ENCODE measurements at regions not wholly inside any gene's neighbourhood (a gene's known extent, or its start where the extent isn't known, plus 50 kb on each side); places are given as distances from the start of the nearest gene placed in this dataset.
"Not testable (repeated sequence)": the region's sequence is repeated elsewhere in the genome, so short reads cannot be mapped to it uniquely, and the experiment has no call there.

- no peak for DNase-seq
These were observed 206.2 kb upstream of the SSTR1 start for GRCh38 chr14:38001501-38001900.

- DNase-seq = no peak
These were observed 203.7 kb upstream of the SSTR1 start for GRCh38 chr14:38003746-38004609.

GRCh38 chr14:38004610-38004879 is 203.2 kb upstream of the SSTR1 start:
- no peak for DNase-seq

GRCh38 chr14:38011156-38011555 is 196.5 kb upstream of the SSTR1 start:
- not testable (repeated sequence) for DNase-seq

- no peak for DNase-seq
These were observed 195.6 kb upstream of the SSTR1 start for GRCh38 chr14:38012056-38012455.

GRCh38 chr14:38016497-38016896 is 191.2 kb upstream of the SSTR1 start:
- no peak for DNase-seq

- no peak for DNase-seq
These were observed 185.8 kb upstream of the SSTR1 start for GRCh38 chr14:38021861-38022260.

GRCh38 chr14:38022775-38023174 is 184.9 kb upstream of the SSTR1 start:
- DNase-seq = no peak

- no peak for DNase-seq
These were observed 169.5 kb upstream of the SSTR1 start for GRCh38 chr14:38038171-38038570.

- no peak for DNase-seq
These were observed 168.7 kb upstream of the SSTR1 start for GRCh38 chr14:38038986-38039385.

- DNase-seq = no peak
These were observed 168.2 kb upstream of the SSTR1 start for GRCh38 chr14:38039496-38039895.

- no peak for DNase-seq
These were observed 167.3 kb upstream of the SSTR1 start for GRCh38 chr14:38040411-38040810.

GRCh38 chr14:38042322-38042721 is 165.4 kb upstream of the SSTR1 start:
- DNase-seq = no peak

GRCh38 chr14:38044710-38045109 is 163.0 kb upstream of the SSTR1 start:
- peak; percentile 9 for DNase-seq

- DNase-seq = no peak
These were observed 162.2 kb upstream of the SSTR1 start for GRCh38 chr14:38045461-38045860.

GRCh38 chr14:38046160-38046559 is 161.5 kb upstream of the SSTR1 start:
- DNase-seq = no peak

- no peak for DNase-seq
These were observed 160.4 kb upstream of the SSTR1 start for GRCh38 chr14:38047195-38047902.

- no peak for DNase-seq
These were observed 154.0 kb upstream of the SSTR1 start for GRCh38 chr14:38053666-38054065.

- DNase-seq = no peak
These were observed 151.4 kb upstream of the SSTR1 start for GRCh38 chr14:38056270-38056669.

- DNase-seq = not testable (repeated sequence)
These were observed 145.5 kb upstream of the SSTR1 start for GRCh38 chr14:38062223-38062622.

GRCh38 chr14:38063711-38064320 is 143.9 kb upstream of the SSTR1 start:
- no peak for DNase-seq

- DNase-seq = peak; percentile 38
These were observed 142.5 kb upstream of the SSTR1 start for GRCh38 chr14:38065106-38065762.

GRCh38 chr14:38070061-38070588 is 137.6 kb upstream of the SSTR1 start:
- DNase-seq = peak; percentile 23

All from activated CD4-positive, alpha-beta T cell treated with anti-CD3 and anti-CD28 coated beads, Interleukin-2, amount 50 U/mL, for 16 hours (primary cell).